A549 (cell line): ENCODE measurements at regions not wholly inside any gene's neighbourhood (a gene's known extent, or its start where the extent isn't known, plus 50 kb on each side); places are given as distances from the start of the nearest gene placed in this dataset.

ENCODE experiments used
- CTCF ChIP-seq: fragments of >200 bp; sonication (Bioruptor Twin); formaldehyde crosslinking; IDR thresholded peaks from 3 replicates; pipeline ENCODE4 v1.5.1; 2016
- ELK1 ChIP-seq: fragments of 150-350 bp; IDR thresholded peaks from 2 replicates; pipeline ENCODE4 v1.6.1; 2014; ENCODE audit warnings: low read depth, mild to moderate bottlenecking, low read length
- RAD21 ChIP-seq, 2 experiments: fragments of >200 bp in 1 of 2; sonication (Bioruptor Twin) in 1 of 2; formaldehyde crosslinking in 1 of 2; IDR thresholded peaks in 1 of 2; conservative IDR thresholded peaks in 1 of 2; 2 replicates in 1 of 2; 3 replicates in 1 of 2; pipeline ENCODE4 v1.6.1; 2012 to 2018; ENCODE audit warnings: inconsistent platforms in 1 of 2

- TF ChIP-seq CTCF (no peak), RAD21 (conservative IDR thresholded peaks at IDR 0.05 in 1 of 2, IDR thresholded peaks at IDR 0.05 in 1 of 2) (no peak), ELK1 (no peak)
Observed at GRCh38 chr16:79821911-79822310, 221.4 kb upstream of the MAF start.
